Nephron progenitor cell (in vitro differentiated cells): ENCODE measurements at regions not wholly inside any gene's neighbourhood (a gene's known extent, or its start where the extent isn't known, plus 50 kb on each side); places are given as distances from the start of the nearest gene placed in this dataset.

Source experiments
- DNase-seq: peaks from one replicate; pipeline ENCODE4 v3.0.0; 2021
- H3K27ac Mint-ChIP-seq: 2 replicates; pipeline ENCODE4 v1.8.0; 2021; ENCODE audit warnings: mild to moderate bottlenecking, moderate library complexity, mixed read lengths
- H3K27me3 Mint-ChIP-seq: 2 replicates; pipeline ENCODE4 v1.8.0; 2021; ENCODE audit warnings: mild to moderate bottlenecking, low read depth, mixed read lengths; ENCODE audit not compliant: poor library complexity
- H3K36me3 Mint-ChIP-seq: 2 replicates; pipeline ENCODE4 v1.8.0; 2021; ENCODE audit warnings: low read depth, mixed read lengths
- H3K4me1 Mint-ChIP-seq: 2 replicates; pipeline ENCODE4 v1.8.0; 2021; ENCODE audit warnings: mixed read lengths
- H3K4me3 Mint-ChIP-seq: 2 replicates; pipeline ENCODE4 v1.8.0; 2021; ENCODE audit warnings: mild to moderate bottlenecking, moderate library complexity, mixed read lengths
- H3K9me3 Mint-ChIP-seq: 2 replicates; pipeline ENCODE4 v1.8.0; 2021; ENCODE audit warnings: mild to moderate bottlenecking, moderate library complexity, mixed read lengths
- CTCF ChIP-seq: fragments of 200-600 bp; sonication (generic); IDR thresholded peaks from 2 replicates; pipeline ENCODE4 v1.5.0; 2021; ENCODE audit warnings: antibody characterized with exemption

- peaks cover 12% of the 10 kb centered on the region for H3K27me3 Mint-ChIP-seq
- H3K36me3 Mint-ChIP-seq = peaks cover 5% of the 10 kb centered on the region
- no peak overlapping the region for H3K27ac Mint-ChIP-seq
- H3K4me3 Mint-ChIP-seq = no peak overlapping the region
- TF ChIP-seq CTCF = no peak
- H3K4me1 Mint-ChIP-seq = no peaks in the 10 kb centered on the region
- H3K9me3 Mint-ChIP-seq = peaks cover 25% of the 10 kb centered on the region
- DNase-seq = no peak
Measured at GRCh38 chr19:33894787-33895186, 98.1 kb downstream of the KCTD15 start.

- peaks cover 31% of the 10 kb centered on the region for H3K9me3 Mint-ChIP-seq
- H3K27ac Mint-ChIP-seq = no peak overlapping the region
- no peak overlapping the region for H3K4me3 Mint-ChIP-seq
- TF ChIP-seq CTCF = no peak
- H3K4me1 Mint-ChIP-seq = no peaks in the 10 kb centered on the region
- no peak for DNase-seq
- H3K27me3 Mint-ChIP-seq = peaks cover 12% of the 10 kb centered on the region
- peaks cover 5% of the 10 kb centered on the region for H3K36me3 Mint-ChIP-seq
Measured at GRCh38 chr19:33895366-33895765, 98.7 kb downstream of the KCTD15 start.

GRCh38 chr19:33898062-33898677 is 101.5 kb downstream of the KCTD15 start:
- no peak overlapping the region for H3K27ac Mint-ChIP-seq
- no peak for DNase-seq
- no peaks in the 10 kb centered on the region for H3K4me1 Mint-ChIP-seq
- H3K9me3 Mint-ChIP-seq = peaks cover 34% of the 10 kb centered on the region
- no peak for TF ChIP-seq CTCF
- peaks cover 5% of the 10 kb centered on the region for H3K36me3 Mint-ChIP-seq
- no peak overlapping the region for H3K4me3 Mint-ChIP-seq
- H3K27me3 Mint-ChIP-seq = peaks cover 20% of the 10 kb centered on the region

- H3K4me1 Mint-ChIP-seq = peaks cover 18% of the 10 kb centered on the region
- peaks cover 34% of the 10 kb centered on the region for H3K9me3 Mint-ChIP-seq
- DNase-seq = no peak
- no peak overlapping the region for H3K27ac Mint-ChIP-seq
- TF ChIP-seq CTCF = no peak
- no peak overlapping the region for H3K4me3 Mint-ChIP-seq
- H3K36me3 Mint-ChIP-seq = peaks cover 5% of the 10 kb centered on the region
- H3K27me3 Mint-ChIP-seq = peaks cover 18% of the 10 kb centered on the region
Measured at GRCh38 chr19:33900817-33901216, 104.1 kb downstream of the KCTD15 start.

GRCh38 chr19:33902395-33902794 is 105.7 kb downstream of the KCTD15 start:
- Mint-ChIP-seq H3K9me3 (peaks cover 34% of the 10 kb centered on the region), H3K27me3 (peaks cover 24% of the 10 kb centered on the region), H3K4me3 (no peak overlapping the region), H3K4me1 (peaks cover 18% of the 10 kb centered on the region), H3K36me3 (peaks cover 5% of the 10 kb centered on the region), H3K27ac (no peak overlapping the region)
- no peak for TF ChIP-seq CTCF
- DNase-seq = no peak

- Mint-ChIP-seq H3K9me3 (peaks cover 30% of the 10 kb centered on the region), H3K27ac (no peak overlapping the region), H3K36me3 (peaks cover 1% of the 10 kb centered on the region), H3K4me3 (no peak overlapping the region), H3K27me3 (peaks cover 29% of the 10 kb centered on the region), H3K4me1 (peaks cover 18% of the 10 kb centered on the region)
- TF ChIP-seq CTCF = no peak
- DNase-seq = no peak
Measured at GRCh38 chr19:33902802-33903488, 106.3 kb downstream of the KCTD15 start.
